Keratinocyte (primary cell): ENCODE measurements at regions not wholly inside any gene's neighbourhood (a gene's known extent, or its start where the extent isn't known, plus 50 kb on each side); places are given as distances from the start of the nearest gene placed in this dataset.

ENCODE experiments used
- DNase-seq: peaks from one replicate; pipeline ENCODE4 v3.0.0-alpha.2; 2011; ENCODE audit warnings: low read depth, missing footprints, low spot score
- FAIRE-seq: peaks from 2 replicates; lab custom pipeline; 2011; peaks lifted over from hg19 to GRCh38; lab: Jason Lieb, UNC
- H2AFZ ChIP-seq: 2 replicates; pipeline ENCODE4 v1.6.0; 2012; ENCODE audit warnings: low read length, control low read depth, inconsistent platforms; ENCODE audit not compliant: control insufficient read depth
- H3K27ac ChIP-seq: 2 replicates; pipeline ENCODE4 v1.5.1; 2011; ENCODE audit warnings: low read length; ENCODE audit not compliant: control insufficient read depth, insufficient read depth
- H3K27me3 ChIP-seq: 3 replicates; pipeline ENCODE4 v1.6.0; 2011; ENCODE audit warnings: low read length; ENCODE audit not compliant: control insufficient read depth, insufficient read depth; ENCODE audit errors: extremely low read depth
- H3K36me3 ChIP-seq, 2 experiments: 2 replicates in 1 of 2; 3 replicates in 1 of 2; pipeline ENCODE4 v1.5.1; 2011; ENCODE audit warnings: low read length in 2 of 2, mild to moderate bottlenecking in 1 of 2; ENCODE audit not compliant: control insufficient read depth in 2 of 2, insufficient read depth in 2 of 2; ENCODE audit errors: extremely low read depth in 1 of 2
- H3K4me1 ChIP-seq: 3 replicates; pipeline ENCODE4 v1.5.1; 2011; ENCODE audit warnings: low read length; ENCODE audit not compliant: control insufficient read depth, insufficient read depth; ENCODE audit errors: extremely low read depth
- H3K4me2 ChIP-seq: 3 replicates; pipeline ENCODE4 v1.6.0; 2011; ENCODE audit warnings: low read depth, low read length; ENCODE audit not compliant: control insufficient read depth, insufficient read depth; ENCODE audit errors: extremely low read depth
- H3K4me3 ChIP-seq, 3 experiments: fragments of 200-600 bp in 1 of 3; sonication (generic) in 1 of 3; 2 replicates in 2 of 3; 3 replicates in 1 of 3; pipeline ENCODE4 v1.5.1; 2011 to 2016; ENCODE audit warnings: low read length in 3 of 3, mild to moderate bottlenecking in 3 of 3, control low read depth in 2 of 3, inconsistent platforms in 1 of 3, low read depth in 1 of 3, mixed read lengths in 1 of 3, mixed run types in 1 of 3, moderate library complexity in 1 of 3; ENCODE audit not compliant: control insufficient read depth in 2 of 3, insufficient read depth in 2 of 3; ENCODE audit errors: extremely low read depth in 1 of 3
- H3K79me2 ChIP-seq: 2 replicates; pipeline ENCODE4 v1.6.0; 2012; ENCODE audit warnings: low read length; ENCODE audit not compliant: control insufficient read depth, insufficient read depth
- H3K9ac ChIP-seq: 3 replicates; pipeline ENCODE4 v1.6.0; 2011; ENCODE audit warnings: low read length; ENCODE audit not compliant: control insufficient read depth, insufficient read depth; ENCODE audit errors: extremely low read depth
- H3K9me1 ChIP-seq: 3 replicates; pipeline ENCODE4 v1.6.0; 2011; ENCODE audit warnings: low read length; ENCODE audit not compliant: control insufficient read depth, insufficient read depth; ENCODE audit errors: extremely low read depth
- H3K9me3 ChIP-seq: 2 replicates; pipeline ENCODE4 v1.5.1; 2012; ENCODE audit warnings: low read depth, low read length; ENCODE audit not compliant: control insufficient read depth
- H4K20me1 ChIP-seq: 3 replicates; pipeline ENCODE4 v1.6.0; 2011; ENCODE audit warnings: low read length; ENCODE audit not compliant: control insufficient read depth, insufficient read depth; ENCODE audit errors: extremely low read depth
- CTCF ChIP-seq, 3 experiments: IDR thresholded peaks in 1 of 3; conservative IDR thresholded peaks in 1 of 3; optimal IDR thresholded peaks in 1 of 3; 2 replicates in 2 of 3; 3 replicates in 1 of 3; pipeline versions ENCODE3 to v1.5.1; 2011; ENCODE audit warnings: low read length in 3 of 3, mild to moderate bottlenecking in 3 of 3, moderate library complexity in 2 of 3, control low read depth in 1 of 3, inconsistent platforms in 1 of 3; ENCODE audit not compliant: insufficient read depth in 2 of 3; ENCODE audit errors: extremely low read depth in 1 of 3
- EZH2 ChIP-seq: IDR thresholded peaks from one replicate; pipeline ENCODE4 v1.6.1; 2012; ENCODE audit warnings: inconsistent platforms, mild to moderate bottlenecking, low read length, moderate library complexity
- dilution Hi-C: fragments of 300-500 bp; cut with MboI; formaldehyde crosslinking; loops from one replicate; pipeline ENCODE4 v1.7.0; 2020; ENCODE audit warnings: low sequenced_read_pairs; ENCODE audit not compliant: extremely low pct_ligation_motif_present

- TF ChIP-seq EZH2 = no peak
- no peak for TF ChIP-seq CTCF (optimal IDR thresholded peaks at IDR 0.05 in 1 of 3, IDR thresholded peaks at IDR 0.05 in 1 of 3, conservative IDR thresholded peaks at IDR 0.05 in 1 of 3; ENCODE audit: extremely low read depth in 1 of 3, insufficient read depth in 2 of 3, low read length in 3 of 3)
- no peak for FAIRE-seq
- dilution Hi-C loops = no loop called here
Observed at GRCh38 chr1:55937840-55938375, 641.5 kb downstream of the PLPP3 start.

GRCh38 chr1:55935236-55935635 is 644.1 kb downstream of the PLPP3 start:
- dilution Hi-C loops = no loop called here
- Histone ChIP-seq H3K4me3 (no peak overlapping the region), H3K4me2 (no peak overlapping the region), H4K20me1 (no peaks in the 10 kb centered on the region), H3K4me1 (peaks cover 8% of the 10 kb centered on the region), H3K9me1 (no peaks in the 10 kb centered on the region), H3K36me3 (no peaks in the 10 kb centered on the region), H3K79me2 (no peaks in the 10 kb centered on the region), H2AFZ (no peak overlapping the region), H3K9me3 (no peaks in the 10 kb centered on the region), H3K9ac (no peak overlapping the region), H3K27me3 (no peaks in the 10 kb centered on the region), H3K27ac (no peak overlapping the region)
- TF ChIP-seq CTCF (optimal IDR thresholded peaks at IDR 0.05 in 1 of 3, IDR thresholded peaks at IDR 0.05 in 1 of 3, conservative IDR thresholded peaks at IDR 0.05 in 1 of 3; ENCODE audit: extremely low read depth in 1 of 3, insufficient read depth in 2 of 3, low read length in 3 of 3) = no peak
- TF ChIP-seq EZH2 = no peak
- FAIRE-seq (no peak), DNase-seq (no peak)

More at GRCh38 chr1:55937840-55938375, 641.5 kb downstream of the PLPP3 start:
- H3K9ac ChIP-seq = no peak overlapping the region
- H3K9me3 ChIP-seq = no peaks in the 10 kb centered on the region
- no peak overlapping the region for H3K27ac ChIP-seq
- DNase-seq = no peak
- H3K79me2 ChIP-seq = no peaks in the 10 kb centered on the region
- H3K4me2 ChIP-seq = no peak overlapping the region
- no peaks in the 10 kb centered on the region for H3K27me3 ChIP-seq
- H3K36me3 ChIP-seq = no peaks in the 10 kb centered on the region
- no peak overlapping the region for H2AFZ ChIP-seq
- H3K4me3 ChIP-seq = no peak overlapping the region
- no peaks in the 10 kb centered on the region for H3K4me1 ChIP-seq
- no peaks in the 10 kb centered on the region for H4K20me1 ChIP-seq
- no peaks in the 10 kb centered on the region for H3K9me1 ChIP-seq
